KBM-7 (cell line): ENCODE measurements at regions not wholly inside any gene's neighbourhood (a gene's known extent, or its start where the extent isn't known, plus 50 kb on each side); places are given as distances from the start of the nearest gene placed in this dataset.

Experiments used
- DNase-seq: peaks from one replicate; pipeline ENCODE4 v3.0.0-alpha.2; 2015
- in situ Hi-C: fragments of 300-500 bp; cut with MboI; formaldehyde crosslinking; loops from 2 replicates; pipeline ENCODE4 v1.14.3; 2020; ENCODE audit warnings: low sequenced_read_pairs, low pct_unique_long_range_greater_than_20kb, mixed read lengths

GRCh38 chr2:146262606-146263005 is 1582.2 kb upstream of the ACVR2A start:
- DNase-seq = no peak
- in situ Hi-C loops = no loop called here

GRCh38 chr2:146260551-146260950 is 1584.3 kb upstream of the ACVR2A start:
- DNase-seq = no peak
- in situ Hi-C loops = no loop called here

GRCh38 chr2:146259816-146260215 is 1585.0 kb upstream of the ACVR2A start:
- DNase-seq = no peak
- in situ Hi-C loops = no loop called here

- in situ Hi-C loops = no loop called here
- no peak for DNase-seq
Observed at GRCh38 chr2:146258071-146258470, 1586.8 kb upstream of the ACVR2A start.

- DNase-seq = no peak
- in situ Hi-C loops = no loop called here
Observed at GRCh38 chr2:146252119-146252518, 1592.7 kb upstream of the ACVR2A start.

- in situ Hi-C loops = no loop called here
- DNase-seq = no peak
Observed at GRCh38 chr2:146251328-146251727, 1593.5 kb upstream of the ACVR2A start.

- in situ Hi-C loops = no loop called here
- no peak for DNase-seq
Observed at GRCh38 chr2:146246736-146247523, 1597.9 kb upstream of the ACVR2A start.

GRCh38 chr2:146246002-146246735 is 1598.7 kb upstream of the ACVR2A start:
- no peak for DNase-seq
- in situ Hi-C loops = no loop called here

- in situ Hi-C loops = no loop called here
- no peak for DNase-seq
Observed at GRCh38 chr2:146244830-146245229, 1600.0 kb upstream of the ACVR2A start.

GRCh38 chr2:146244131-146244530 is 1600.7 kb upstream of the ACVR2A start:
- DNase-seq = no peak
- in situ Hi-C loops = no loop called here

GRCh38 chr2:146241023-146241422 is 1603.8 kb upstream of the ACVR2A start:
- in situ Hi-C loops = no loop called here
- DNase-seq = no peak

GRCh38 chr2:146240391-146240790 is 1604.4 kb upstream of the ACVR2A start:
- no peak for DNase-seq
- in situ Hi-C loops = no loop called here

- in situ Hi-C loops = no loop called here
- no peak for DNase-seq
Observed at GRCh38 chr2:146239392-146240135, 1605.3 kb upstream of the ACVR2A start.

GRCh38 chr2:146238254-146238966 is 1606.4 kb upstream of the ACVR2A start:
- no peak for DNase-seq
- in situ Hi-C loops = no loop called here

- in situ Hi-C loops = no loop called here
- no peak for DNase-seq
Observed at GRCh38 chr2:146235158-146235557, 1609.7 kb upstream of the ACVR2A start.

- no peak for DNase-seq
- in situ Hi-C loops = no loop called here
Observed at GRCh38 chr2:146229508-146230155, 1615.2 kb upstream of the ACVR2A start.

GRCh38 chr2:146228466-146229058 is 1616.3 kb upstream of the ACVR2A start:
- no peak for DNase-seq
- in situ Hi-C loops = no loop called here

- DNase-seq = no peak
- in situ Hi-C loops = no loop called here
Observed at GRCh38 chr2:146228020-146228393, 1616.8 kb upstream of the ACVR2A start.
